ENCODE measurements at regions not wholly inside any gene's neighbourhood (a gene's known extent, or its start where the extent isn't known, plus 50 kb on each side); places are given as distances from the start of the nearest gene placed in this dataset.
A peak's percentile ranks its signal among the peaks of the same experiment; 100 is the strongest.

DNA sequence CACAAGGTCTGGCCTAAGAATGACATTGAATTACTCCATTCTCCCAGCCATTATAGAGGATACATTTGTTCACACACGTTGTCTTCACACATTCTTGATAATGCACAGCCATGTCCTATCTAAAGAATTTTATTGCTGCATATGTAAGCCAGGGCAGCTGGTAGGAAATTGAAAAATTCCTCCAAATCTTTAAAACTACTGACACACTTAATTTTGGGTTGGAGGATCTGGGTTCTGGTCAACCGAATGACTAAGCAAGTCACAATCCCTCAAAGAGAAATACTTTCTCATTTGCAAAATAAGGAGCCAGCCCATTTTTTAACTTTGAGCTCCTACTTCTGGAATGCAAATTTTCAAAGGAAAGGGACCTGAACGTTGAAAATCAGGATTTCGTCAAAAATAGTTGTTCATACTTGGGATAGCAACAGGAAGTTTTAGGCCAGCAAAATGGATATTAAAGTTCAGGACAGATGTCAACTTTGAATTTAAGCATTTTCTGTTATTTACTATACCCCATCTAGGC is 638.3 kb downstream of the NTRK3 start:
- no peaks in the 10 kb centered on the region for H3K79me2 ChIP-seq (ENCODE audit: control insufficient read depth, insufficient read depth, low read length)
- H3K27ac ChIP-seq (ENCODE audit: insufficient read depth, low read length) = no peak overlapping the region

DNA sequence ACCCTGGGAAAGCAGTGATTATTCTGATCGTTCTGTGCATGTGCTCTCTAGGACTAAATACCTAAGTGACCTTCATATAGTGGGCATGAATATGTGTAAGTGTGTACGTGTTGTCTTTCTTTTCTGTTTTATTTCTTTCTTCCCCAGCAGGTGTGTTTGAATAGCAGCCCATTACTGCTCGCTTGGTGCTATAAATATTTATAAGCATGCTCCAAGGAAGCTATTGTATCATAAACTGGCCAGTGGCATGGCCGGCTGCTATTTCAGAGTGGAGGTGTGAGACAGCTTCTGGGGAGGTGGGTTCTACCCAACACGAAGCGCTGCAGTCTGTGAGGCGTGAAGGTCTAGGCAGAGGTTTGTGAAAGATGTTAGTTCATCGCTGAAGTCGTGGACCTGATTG is 641.8 kb downstream of the NTRK3 start:
- Histone ChIP-seq H3K9me3 (ENCODE audit: control insufficient read depth, insufficient read depth, low read depth, low read length) (no peaks in the 10 kb centered on the region), H3K27me3 (ENCODE audit: control insufficient read depth, insufficient read depth, low read length) (no peaks in the 10 kb centered on the region), H3K9ac (ENCODE audit: insufficient read depth, low read length) (no peak overlapping the region), H3K4me1 (ENCODE audit: control insufficient read depth, extremely low read depth, insufficient read depth, low read length) (peaks cover 7% of the 10 kb centered on the region), H3K4me2 (ENCODE audit: extremely low read depth, insufficient read depth, low read length) (no peak overlapping the region), H3K36me3 (ENCODE audit: control insufficient read depth, insufficient read depth, low read length) (no peaks in the 10 kb centered on the region), H3K4me3 (replicated peaks in 1 of 4; ENCODE audit: control extremely low read depth in 1 of 4, insufficient read depth in 1 of 4, low read depth in 3 of 4, low read length in 4 of 4) (no peak overlapping the region), H3K79me2 (ENCODE audit: control insufficient read depth, insufficient read depth, low read length) (no peaks in the 10 kb centered on the region), H4K20me1 (ENCODE audit: control insufficient read depth, extremely low read depth, insufficient read depth, low read length) (no peaks in the 10 kb centered on the region), H3K27ac (ENCODE audit: insufficient read depth, low read length) (no peak overlapping the region), H2AFZ (ENCODE audit: low read length) (no peak overlapping the region)
- no peak for DNase-seq (ENCODE audit: low read depth in 2 of 2)
- TF ChIP-seq EZH2 (IDR thresholded peaks at IDR 0.05; ENCODE audit: low read length, missing control alignments) = no peak
- TF ChIP-seq, protein P1, sequence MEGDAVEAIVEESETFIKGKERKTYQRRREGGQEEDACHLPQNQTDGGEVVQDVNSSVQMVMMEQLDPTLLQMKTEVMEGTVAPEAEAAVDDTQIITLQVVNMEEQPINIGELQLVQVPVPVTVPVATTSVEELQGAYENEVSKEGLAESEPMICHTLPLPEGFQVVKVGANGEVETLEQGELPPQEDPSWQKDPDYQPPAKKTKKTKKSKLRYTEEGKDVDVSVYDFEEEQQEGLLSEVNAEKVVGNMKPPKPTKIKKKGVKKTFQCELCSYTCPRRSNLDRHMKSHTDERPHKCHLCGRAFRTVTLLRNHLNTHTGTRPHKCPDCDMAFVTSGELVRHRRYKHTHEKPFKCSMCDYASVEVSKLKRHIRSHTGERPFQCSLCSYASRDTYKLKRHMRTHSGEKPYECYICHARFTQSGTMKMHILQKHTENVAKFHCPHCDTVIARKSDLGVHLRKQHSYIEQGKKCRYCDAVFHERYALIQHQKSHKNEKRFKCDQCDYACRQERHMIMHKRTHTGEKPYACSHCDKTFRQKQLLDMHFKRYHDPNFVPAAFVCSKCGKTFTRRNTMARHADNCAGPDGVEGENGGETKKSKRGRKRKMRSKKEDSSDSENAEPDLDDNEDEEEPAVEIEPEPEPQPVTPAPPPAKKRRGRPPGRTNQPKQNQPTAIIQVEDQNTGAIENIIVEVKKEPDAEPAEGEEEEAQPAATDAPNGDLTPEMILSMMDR (conservative IDR thresholded peaks at IDR 0.05 in 1 of 2, IDR thresholded peaks at IDR 0.05 in 1 of 2; ENCODE audit: low read depth in 1 of 2, low read length in 2 of 2) = no peak

More for the DNA sequence above, 638.3 kb downstream of the NTRK3 start:
- no peaks in the 10 kb centered on the region for H3K27me3 ChIP-seq (ENCODE audit: control insufficient read depth, insufficient read depth, low read length)
- no peak overlapping the region for H3K9ac ChIP-seq (ENCODE audit: insufficient read depth, low read length)
- peaks cover 3% of the 10 kb centered on the region for H3K4me1 ChIP-seq (ENCODE audit: control insufficient read depth, extremely low read depth, insufficient read depth, low read length)
- TF ChIP-seq EZH2 (IDR thresholded peaks at IDR 0.05; ENCODE audit: low read length, missing control alignments) = no peak
- TF ChIP-seq, protein P1 (conservative IDR thresholded peaks at IDR 0.05 in 1 of 2, IDR thresholded peaks at IDR 0.05 in 1 of 2; ENCODE audit: low read depth in 1 of 2, low read length in 2 of 2) = no peak
- no peaks in the 10 kb centered on the region for H3K36me3 ChIP-seq (ENCODE audit: control insufficient read depth, insufficient read depth, low read length)
- H3K4me2 ChIP-seq (ENCODE audit: extremely low read depth, insufficient read depth, low read length) = no peak overlapping the region
- no peak overlapping the region for H3K4me3 ChIP-seq (replicated peaks in 1 of 4; ENCODE audit: control extremely low read depth in 1 of 4, insufficient read depth in 1 of 4, low read depth in 3 of 4, low read length in 4 of 4)
- no peaks in the 10 kb centered on the region for H4K20me1 ChIP-seq (ENCODE audit: control insufficient read depth, extremely low read depth, insufficient read depth, low read length)
- H2AFZ ChIP-seq (ENCODE audit: low read length) = no peak overlapping the region
- DNase-seq (ENCODE audit: low read depth in 2 of 2) = peak in 1 of 2 donors; percentile 47
- H3K9me3 ChIP-seq (ENCODE audit: control insufficient read depth, insufficient read depth, low read depth, low read length) = no peaks in the 10 kb centered on the region

DNA sequence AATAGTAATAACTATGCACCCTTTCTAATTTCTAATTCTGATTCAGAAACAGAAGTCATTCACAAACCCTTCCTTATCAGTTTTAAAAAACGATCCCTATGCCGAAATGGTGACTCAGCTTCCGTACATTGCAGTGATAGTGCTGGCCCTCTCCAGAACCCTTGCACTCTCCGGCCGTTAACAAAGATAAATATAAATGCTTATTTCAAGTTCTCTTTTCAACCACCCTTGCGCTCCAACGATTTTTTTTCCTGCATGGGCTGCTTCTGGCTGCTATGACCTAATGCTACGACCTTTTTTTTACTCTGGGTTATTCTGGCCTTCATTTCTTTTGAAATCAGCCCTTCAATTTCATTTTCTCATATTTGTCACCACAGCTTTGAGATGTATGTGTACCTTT is 646.2 kb downstream of the NTRK3 start:
- H3K36me3 ChIP-seq (ENCODE audit: control insufficient read depth, insufficient read depth, low read length) = no peaks in the 10 kb centered on the region
- H3K9ac ChIP-seq (ENCODE audit: insufficient read depth, low read length) = no peak overlapping the region
- H3K4me2 ChIP-seq (ENCODE audit: extremely low read depth, insufficient read depth, low read length) = no peak overlapping the region
- H3K4me1 ChIP-seq (ENCODE audit: control insufficient read depth, extremely low read depth, insufficient read depth, low read length) = peaks cover 8% of the 10 kb centered on the region
- DNase-seq (ENCODE audit: low read depth in 2 of 2) = peak; percentile 32 to 87
- no peaks in the 10 kb centered on the region for H3K9me3 ChIP-seq (ENCODE audit: control insufficient read depth, insufficient read depth, low read depth, low read length)
- TF ChIP-seq EZH2 (IDR thresholded peaks at IDR 0.05; ENCODE audit: low read length, missing control alignments) = no peak
- TF ChIP-seq, protein P1 (conservative IDR thresholded peaks at IDR 0.05 in 1 of 2, IDR thresholded peaks at IDR 0.05 in 1 of 2; ENCODE audit: low read depth in 1 of 2, low read length in 2 of 2) = no peak
- peak overlapping the region; percentile 70 for H3K27ac ChIP-seq (ENCODE audit: insufficient read depth, low read length)
- no peak overlapping the region for H2AFZ ChIP-seq (ENCODE audit: low read length)
- H4K20me1 ChIP-seq (ENCODE audit: control insufficient read depth, extremely low read depth, insufficient read depth, low read length) = no peaks in the 10 kb centered on the region
- H3K4me3 ChIP-seq (replicated peaks in 1 of 4; ENCODE audit: control extremely low read depth in 1 of 4, insufficient read depth in 1 of 4, low read depth in 3 of 4, low read length in 4 of 4) = no peak overlapping the region
- H3K27me3 ChIP-seq (ENCODE audit: control insufficient read depth, insufficient read depth, low read length) = no peaks in the 10 kb centered on the region
- H3K79me2 ChIP-seq (ENCODE audit: control insufficient read depth, insufficient read depth, low read length) = no peaks in the 10 kb centered on the region
